Hepatocyte (in vitro differentiated cells): ENCODE measurements at regions not wholly inside any gene's neighbourhood (a gene's known extent, or its start where the extent isn't known, plus 50 kb on each side); places are given as distances from the start of the nearest gene placed in this dataset.

Experiments used
- DNase-seq: peaks from one replicate; pipeline ENCODE4 v3.0.0-alpha.2; 2016; ENCODE audit warnings: low spot score
- H2AFZ ChIP-seq: fragments of 200-600 bp; sonication (generic); 2 replicates; pipeline ENCODE4 v1.6.0; 2016; ENCODE audit warnings: antibody characterized with exemption, mild to moderate bottlenecking
- H3K27ac ChIP-seq: fragments of 200-600 bp; sonication (generic); 2 replicates; pipeline ENCODE4 v1.5.1; 2016; ENCODE audit warnings: mild to moderate bottlenecking
- H3K27me3 ChIP-seq: fragments of 200-600 bp; sonication (generic); 2 replicates; pipeline ENCODE4 v1.6.1; 2016
- H3K36me3 ChIP-seq: fragments of 200-600 bp; sonication (generic); replicated peaks from 2 replicates; pipeline ENCODE4 v1.5.1; 2016; ENCODE audit warnings: low read depth; ENCODE audit not compliant: insufficient read depth
- H3K4me1 ChIP-seq: fragments of 200-600 bp; sonication (generic); 2 replicates; pipeline ENCODE4 v1.5.1; 2016; ENCODE audit warnings: mild to moderate bottlenecking, moderate library complexity; ENCODE audit not compliant: insufficient read depth
- H3K4me2 ChIP-seq: fragments of 200-600 bp; sonication (generic); 2 replicates; pipeline ENCODE4 v1.6.0; 2016
- H3K4me3 ChIP-seq: fragments of 200-600 bp; sonication (generic); 2 replicates; pipeline ENCODE4 v1.5.1; 2016; ENCODE audit warnings: mild to moderate bottlenecking
- H3K79me2 ChIP-seq: fragments of 200-600 bp; sonication (generic); 2 replicates; pipeline ENCODE4 v1.6.0; 2017; ENCODE audit warnings: mild to moderate bottlenecking
- H3K9me2 ChIP-seq: fragments of 200-600 bp; sonication (generic); replicated peaks from 2 replicates; pipeline ENCODE4 v1.6.0; 2017; ENCODE audit warnings: mild to moderate bottlenecking; ENCODE audit not compliant: insufficient read depth
- H3K9me3 ChIP-seq: fragments of 200-600 bp; sonication (generic); 2 replicates; pipeline ENCODE4 v1.5.1; 2016; ENCODE audit warnings: low read depth, mild to moderate bottlenecking
- H4K20me1 ChIP-seq: fragments of 200-600 bp; sonication (generic); 2 replicates; pipeline ENCODE4 v1.6.0; 2016; ENCODE audit warnings: mild to moderate bottlenecking; ENCODE audit not compliant: insufficient read depth, poor library complexity, severe bottlenecking
- CTCF ChIP-seq: fragments of 200-600 bp; sonication (generic); IDR thresholded peaks from 2 replicates; pipeline ENCODE4 v1.5.1; 2016; ENCODE audit warnings: antibody characterized with exemption, mild to moderate bottlenecking; ENCODE audit not compliant: poor library complexity
- EZH2 ChIP-seq: fragments of 200-600 bp; sonication (generic); IDR thresholded peaks from 2 replicates; pipeline ENCODE4 v1.6.1; 2016; ENCODE audit warnings: antibody characterized with exemption, mild to moderate bottlenecking, borderline replicate concordance
- EZH2phosphoT487 ChIP-seq: fragments of 200-600 bp; sonication (generic); IDR thresholded peaks from one replicate; pipeline ENCODE4 v1.6.1; 2018; ENCODE audit warnings: antibody characterized with exemption, mild to moderate bottlenecking, low read depth, moderate library complexity; ENCODE audit not compliant: unreplicated experiment, severe bottlenecking
- WGBS: methylation state at CpG from one replicate; pipeline ENCODE4 v1.1.6; 2016; ENCODE audit warnings: low lambda C conversion rate; ENCODE audit errors: missing lambda C conversion rate; 5-methylcytosine and 5-hydroxymethylcytosine counted together

- TF ChIP-seq EZH2 (no peak), EZH2phosphoT487 (no peak), CTCF (no peak)
These were observed 105.3 kb upstream of the SMC2 start for GRCh38 chr9:103988821-103989220.

GRCh38 chr9:103990311-103990710 lies 103.8 kb upstream of the SMC2 start:
- Histone ChIP-seq H2AFZ (no peak overlapping the region), H3K27me3 (no peaks in the 10 kb centered on the region)
- 88% methylated on average over 2 of the region's 2 CpGs for WGBS

More at GRCh38 chr9:103988821-103989220, 105.3 kb upstream of the SMC2 start:
- Histone ChIP-seq H3K9me3 (no peaks in the 10 kb centered on the region), H3K4me3 (no peak overlapping the region), H4K20me1 (no peaks in the 10 kb centered on the region), H3K36me3 (no peaks in the 10 kb centered on the region), H2AFZ (no peak overlapping the region), H3K9me2 (no peaks in the 10 kb centered on the region), H3K4me1 (no peaks in the 10 kb centered on the region), H3K27ac (no peak overlapping the region), H3K79me2 (no peaks in the 10 kb centered on the region), H3K27me3 (no peaks in the 10 kb centered on the region), H3K4me2 (no peak overlapping the region)
- 88% methylated on average over 2 of the region's 2 CpGs for WGBS
- no peak for DNase-seq

GRCh38 chr9:103991001-103991400 lies 103.1 kb upstream of the SMC2 start:
- Histone ChIP-seq H3K9me2 (no peaks in the 10 kb centered on the region), H3K36me3 (no peaks in the 10 kb centered on the region), H2AFZ (no peak overlapping the region), H3K4me3 (no peak overlapping the region), H4K20me1 (no peaks in the 10 kb centered on the region), H3K4me1 (no peaks in the 10 kb centered on the region), H3K27ac (no peak overlapping the region), H3K27me3 (no peaks in the 10 kb centered on the region), H3K9me3 (no peaks in the 10 kb centered on the region), H3K4me2 (no peak overlapping the region), H3K79me2 (no peaks in the 10 kb centered on the region)
- DNase-seq: no peak
- 62% methylated on average over 2 of the region's 2 CpGs for WGBS
- TF ChIP-seq CTCF (no peak), EZH2 (no peak), EZH2phosphoT487 (no peak)

More at GRCh38 chr9:103990311-103990710, 103.8 kb upstream of the SMC2 start:
- Histone ChIP-seq H3K4me1 (no peaks in the 10 kb centered on the region), H3K4me3 (no peak overlapping the region), H3K36me3 (no peaks in the 10 kb centered on the region), H3K79me2 (no peaks in the 10 kb centered on the region), H3K4me2 (no peak overlapping the region), H3K9me3 (no peaks in the 10 kb centered on the region), H4K20me1 (no peaks in the 10 kb centered on the region), H3K27ac (no peak overlapping the region), H3K9me2 (no peaks in the 10 kb centered on the region)
- TF ChIP-seq EZH2 (no peak), CTCF (no peak)
- no peak for DNase-seq

GRCh38 chr9:103991698-103992097 lies 102.4 kb upstream of the SMC2 start:
- TF ChIP-seq CTCF (no peak), EZH2phosphoT487 (no peak), EZH2 (no peak)
- H3K9me2 ChIP-seq: no peaks in the 10 kb centered on the region
- WGBS: 85% methylated on average over 1 of the region's 1 CpG
- no peaks in the 10 kb centered on the region for H3K4me1 ChIP-seq
- no peaks in the 10 kb centered on the region for H4K20me1 ChIP-seq
- H3K27ac ChIP-seq: no peak overlapping the region
- no peaks in the 10 kb centered on the region for H3K27me3 ChIP-seq
- DNase-seq: no peak
- no peak overlapping the region for H3K4me3 ChIP-seq
- H2AFZ ChIP-seq: no peak overlapping the region
- no peaks in the 10 kb centered on the region for H3K36me3 ChIP-seq
- H3K9me3 ChIP-seq: no peaks in the 10 kb centered on the region
- no peaks in the 10 kb centered on the region for H3K79me2 ChIP-seq
- no peak overlapping the region for H3K4me2 ChIP-seq
